GM19397 (cell line): ENCODE measurements at regions not wholly inside any gene's neighbourhood (a gene's known extent, or its start where the extent isn't known, plus 50 kb on each side); places are given as distances from the start of the nearest gene placed in this dataset.
"Not testable (repeated sequence)": the region's sequence is repeated elsewhere in the genome, so short reads cannot be mapped to it uniquely, and the experiment has no call there.

ENCODE experiments used
- ATAC-seq: cut with Tn5 transposase; IDR thresholded peaks from one replicate; pipeline ENCODE4 v1.9.1; 2021; ENCODE audit warnings: mild to moderate bottlenecking, moderate library complexity; ENCODE audit not compliant: unreplicated experiment

- ATAC-seq, result no peak
These were observed 56.3 kb upstream of the ZNF92 start for GRCh38 chr7:65317372-65317771.

- ATAC-seq, result no peak
These were observed 62.9 kb upstream of the ZNF92 start for GRCh38 chr7:65310761-65311160.

GRCh38 chr7:65308300-65308678, 65.4 kb upstream of the ZNF92 start:
- no peak for ATAC-seq

GRCh38 chr7:65307651-65308299, 65.9 kb upstream of the ZNF92 start:
- ATAC-seq, result peak; percentile 61

GRCh38 chr7:65304175-65304574, 69.5 kb upstream of the ZNF92 start:
- no peak for ATAC-seq

- no peak for ATAC-seq
These were observed 70.8 kb upstream of the ZNF92 start for GRCh38 chr7:65302883-65303282.

- ATAC-seq, result no peak
These were observed 72.6 kb upstream of the ZNF92 start for GRCh38 chr7:65301007-65301406.

- no peak for ATAC-seq
These were observed 78.2 kb upstream of the ZNF92 start for GRCh38 chr7:65295409-65295808.

- not testable (repeated sequence) for ATAC-seq
These were observed 83.3 kb upstream of the ZNF92 start for GRCh38 chr7:65290340-65290739.

GRCh38 chr7:65287023-65287422, 86.6 kb upstream of the ZNF92 start:
- no peak for ATAC-seq

GRCh38 chr7:65285906-65286864, 87.5 kb upstream of the ZNF92 start:
- no peak for ATAC-seq

- ATAC-seq, result not testable (repeated sequence)
These were observed 88.4 kb upstream of the ZNF92 start for GRCh38 chr7:65285241-65285640.

- ATAC-seq, result no peak
These were observed 93.9 kb upstream of the ZNF92 start for GRCh38 chr7:65279795-65280194.

- ATAC-seq, result no peak
These were observed 96.8 kb upstream of the ZNF92 start for GRCh38 chr7:65276822-65277221.

- not testable (repeated sequence) for ATAC-seq
These were observed 102.2 kb upstream of the ZNF92 start for GRCh38 chr7:65271502-65271901.

- peak; percentile 98 for ATAC-seq
These were observed 104.4 kb upstream of the ZNF92 start for GRCh38 chr7:65269150-65269856.

GRCh38 chr7:65268782-65269149, 104.9 kb upstream of the ZNF92 start:
- peak; percentile 1 for ATAC-seq

- no peak for ATAC-seq
These were observed 107.6 kb upstream of the ZNF92 start for GRCh38 chr7:65265933-65266519.

GRCh38 chr7:65264258-65264657, 109.4 kb upstream of the ZNF92 start:
- ATAC-seq, result no peak

- ATAC-seq, result not testable (repeated sequence)
These were observed 113.0 kb upstream of the ZNF92 start for GRCh38 chr7:65260673-65261072.

- not testable (repeated sequence) for ATAC-seq
These were observed 113.7 kb upstream of the ZNF92 start for GRCh38 chr7:65259864-65260525.
